GM18499 (cell line): ENCODE measurements at regions not wholly inside any gene's neighbourhood (a gene's known extent, or its start where the extent isn't known, plus 50 kb on each side); places are given as distances from the start of the nearest gene placed in this dataset.

Experiments
- ATAC-seq: cut with Tn5 transposase; IDR thresholded peaks from one replicate; pipeline ENCODE4 v1.9.1; 2021; ENCODE audit warnings: moderate number of reproducible peaks; ENCODE audit not compliant: insufficient read depth, unreplicated experiment

DNA sequence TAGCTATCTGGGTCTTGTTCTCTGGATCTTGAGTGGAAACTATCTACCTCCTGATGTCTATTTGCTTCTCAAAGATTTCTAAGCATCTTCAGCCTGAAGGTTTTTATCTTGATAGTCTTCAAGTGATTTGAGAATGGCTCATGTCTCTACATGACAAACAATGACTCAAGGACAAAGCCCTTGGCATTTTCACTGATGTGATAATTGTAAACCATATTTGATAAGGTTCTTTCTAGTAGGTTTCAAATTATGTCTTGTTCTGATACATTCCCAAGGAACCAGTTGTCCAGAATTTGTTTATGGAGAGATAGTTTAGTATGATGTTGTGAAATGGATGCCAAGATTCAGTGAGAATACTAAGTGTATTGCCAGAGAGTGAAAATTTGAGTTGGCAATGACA, 1079.3 kb upstream of the CDH9 start:
- no peak for ATAC-seq

GRCh38 chr5:28117273-28117672, 1078.9 kb upstream of the CDH9 start:
- no peak for ATAC-seq

DNA sequence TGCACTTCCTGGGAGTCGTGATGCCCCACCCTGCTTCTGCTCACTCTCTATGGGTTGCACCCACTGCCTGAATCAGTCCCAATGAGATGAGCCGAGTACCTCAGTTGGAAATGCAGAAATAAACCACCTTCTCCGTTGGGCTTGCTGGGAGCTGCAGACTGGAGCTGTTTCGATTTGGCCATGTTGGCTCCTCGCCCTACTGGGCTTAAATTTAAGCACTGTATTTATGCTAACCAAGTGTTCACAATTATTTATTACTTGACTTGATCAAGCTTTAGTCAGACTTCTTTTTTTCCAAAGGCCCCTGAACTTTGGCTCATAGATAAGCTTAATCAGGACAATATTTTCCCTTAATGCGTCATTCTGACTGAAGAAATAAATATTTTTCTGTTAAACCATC, 1072.4 kb upstream of the CDH9 start:
- ATAC-seq, result no peak

- ATAC-seq, result no peak
Measured at GRCh38 chr5:28104080-28104479, 1065.7 kb upstream of the CDH9 start.

- ATAC-seq, result no peak
Measured at GRCh38 chr5:28084069-28084468, 1045.7 kb upstream of the CDH9 start.

DNA sequence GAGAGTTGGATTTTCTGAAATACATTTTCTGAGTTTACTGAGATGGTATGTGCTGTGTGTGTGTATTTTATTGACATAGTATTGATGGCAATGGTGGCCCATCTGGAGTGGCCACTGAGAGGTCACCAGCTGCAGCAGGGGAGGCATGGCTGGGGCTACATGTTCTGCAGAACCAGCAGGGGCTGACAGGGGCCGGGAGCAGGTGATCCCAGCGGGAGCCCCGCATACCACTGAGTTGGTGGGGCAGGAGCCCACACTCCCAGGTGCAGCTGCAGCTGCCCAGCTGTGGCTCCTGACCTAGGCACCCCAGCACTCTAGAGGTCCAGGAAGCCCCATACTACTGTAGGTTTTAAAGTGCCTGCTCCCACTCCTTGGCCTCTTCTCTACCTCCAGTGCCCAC, 1044.2 kb upstream of the CDH9 start:
- no peak for ATAC-seq

DNA sequence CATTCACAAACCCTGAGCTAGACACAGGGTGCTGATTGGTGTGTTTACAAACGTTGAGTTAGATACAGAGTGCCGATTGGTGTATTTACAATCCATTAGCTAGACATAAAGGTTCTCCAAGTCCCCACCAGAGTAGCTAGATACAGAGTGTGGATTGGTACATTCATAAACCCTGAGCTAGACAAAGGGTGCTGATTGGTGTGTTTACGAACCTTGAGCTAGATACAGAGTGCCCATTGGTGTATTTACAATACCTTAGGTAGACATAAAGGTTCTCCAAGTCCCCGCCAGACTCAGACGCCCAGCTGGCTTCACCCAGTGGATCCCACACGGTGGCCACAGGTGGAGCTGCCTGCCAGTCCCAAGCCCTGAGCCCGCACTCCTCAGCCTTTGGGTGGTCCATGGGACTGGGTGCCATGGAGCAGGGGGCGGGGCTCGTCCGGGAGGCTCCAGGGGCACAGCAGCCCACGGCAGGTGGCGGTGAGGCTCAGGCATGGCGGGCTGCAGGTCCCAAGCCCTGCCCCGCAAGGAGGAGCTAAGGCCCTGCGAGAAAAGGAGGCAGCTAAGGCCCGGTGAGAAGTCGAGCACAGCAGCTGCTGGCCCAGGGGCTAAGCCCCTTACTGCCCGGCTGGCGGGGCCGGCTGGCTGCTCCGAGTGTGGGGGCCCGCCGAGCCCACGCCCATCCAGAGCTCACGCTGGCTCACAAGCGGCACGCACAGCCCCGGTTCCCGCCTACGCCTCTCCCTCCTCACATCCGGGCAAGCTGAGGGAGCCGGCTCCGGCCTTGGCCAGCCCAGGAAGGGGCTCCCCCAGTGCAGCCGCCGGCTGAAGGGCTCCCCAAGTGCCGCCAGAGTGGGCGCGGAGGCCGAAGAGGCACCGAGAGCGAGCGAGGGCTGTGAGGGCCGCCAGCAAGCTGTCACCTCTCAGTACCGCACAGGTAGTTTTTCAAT, 1039.2 kb upstream of the CDH9 start:
- no peak for ATAC-seq

- ATAC-seq, result no peak
Measured at GRCh38 chr5:28066856-28067255, 1028.5 kb upstream of the CDH9 start.

DNA sequence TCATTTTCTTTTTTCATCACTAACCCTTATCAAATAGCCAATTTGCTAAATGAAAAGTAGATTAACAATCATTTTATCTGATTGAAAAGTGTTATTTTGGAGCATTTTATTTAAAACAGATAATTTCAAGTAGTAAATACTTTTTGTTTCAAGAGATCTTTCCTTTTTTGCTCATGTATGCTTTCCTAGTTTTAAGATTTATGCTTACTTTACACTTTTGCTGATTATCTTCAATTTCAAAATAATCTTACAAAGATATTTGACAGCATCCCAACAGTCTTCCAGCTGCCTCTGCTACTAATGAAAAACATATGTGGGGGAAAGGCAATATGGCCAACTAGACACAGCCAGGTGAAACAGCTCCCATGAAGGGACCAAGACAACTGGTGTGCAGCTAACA, 1027.3 kb upstream of the CDH9 start:
- no peak for ATAC-seq

GRCh38 chr5:28046596-28046995, 1008.2 kb upstream of the CDH9 start:
- ATAC-seq, result no peak

GRCh38 chr5:28027851-28028250, 989.5 kb upstream of the CDH9 start:
- no peak for ATAC-seq

DNA sequence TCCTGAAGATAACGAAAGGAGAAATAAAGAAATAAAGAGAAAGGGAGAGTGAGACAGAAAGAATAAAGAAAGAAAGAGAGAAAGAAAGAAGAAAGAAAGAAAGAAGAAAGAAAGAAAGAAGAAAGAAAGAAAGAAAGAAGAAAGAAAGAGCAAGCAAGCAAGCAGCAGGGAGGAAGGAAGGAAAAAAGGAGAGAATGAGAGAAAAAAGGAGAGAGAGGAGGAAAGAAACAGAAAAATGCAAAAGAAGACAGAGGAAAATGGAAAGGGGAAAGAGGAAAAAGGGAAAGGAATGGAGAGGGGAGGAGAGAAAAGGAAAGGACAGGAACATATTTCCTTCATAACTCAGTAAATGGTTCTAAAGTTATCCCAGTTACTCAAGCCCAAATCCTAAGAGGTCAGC, 978.8 kb upstream of the CDH9 start:
- no peak for ATAC-seq

- no peak for ATAC-seq
Measured at GRCh38 chr5:28014779-28015178, 976.4 kb upstream of the CDH9 start.

DNA sequence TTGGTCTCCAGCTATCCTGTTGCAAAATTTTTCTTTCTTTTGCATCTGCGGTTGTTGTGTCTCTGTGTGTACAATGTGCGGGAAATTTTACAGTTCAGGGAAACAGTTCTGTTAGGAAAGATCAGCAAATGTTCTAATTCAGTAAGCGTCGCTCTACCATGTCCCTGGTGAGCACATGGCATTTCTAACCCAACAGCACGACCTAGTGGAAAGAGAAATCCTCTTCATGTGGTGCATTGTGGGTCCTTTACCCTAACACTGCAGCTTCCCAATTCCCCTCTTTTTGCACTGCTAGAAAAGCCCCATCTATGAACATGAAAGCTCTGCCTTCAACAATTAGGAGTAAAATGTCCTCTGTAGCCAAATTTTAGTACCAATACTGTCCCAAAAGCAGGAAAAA, 974.2 kb upstream of the CDH9 start:
- no peak for ATAC-seq

- ATAC-seq, result no peak
Measured at GRCh38 chr5:28009576-28009975, 971.2 kb upstream of the CDH9 start.

GRCh38 chr5:27996665-27997064, 958.3 kb upstream of the CDH9 start:
- no peak for ATAC-seq

DNA sequence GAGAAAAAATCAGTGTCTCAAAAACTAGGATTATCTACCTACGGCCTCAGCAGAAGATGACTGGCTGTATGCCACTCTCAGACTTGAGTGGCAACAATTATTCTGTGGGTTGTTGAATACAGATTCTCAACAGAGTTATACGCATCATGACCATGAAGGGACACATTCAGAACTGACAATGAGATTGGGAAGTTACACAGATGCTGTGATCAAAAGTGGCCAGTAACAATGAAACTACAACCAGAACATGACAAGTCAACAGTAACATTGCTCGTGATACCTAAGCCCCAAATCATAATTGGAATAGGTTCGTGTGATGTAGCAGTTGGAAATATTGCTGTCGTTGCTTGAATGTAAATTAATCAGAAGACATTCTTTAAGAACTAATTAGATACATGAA, 957.5 kb upstream of the CDH9 start:
- no peak for ATAC-seq

DNA sequence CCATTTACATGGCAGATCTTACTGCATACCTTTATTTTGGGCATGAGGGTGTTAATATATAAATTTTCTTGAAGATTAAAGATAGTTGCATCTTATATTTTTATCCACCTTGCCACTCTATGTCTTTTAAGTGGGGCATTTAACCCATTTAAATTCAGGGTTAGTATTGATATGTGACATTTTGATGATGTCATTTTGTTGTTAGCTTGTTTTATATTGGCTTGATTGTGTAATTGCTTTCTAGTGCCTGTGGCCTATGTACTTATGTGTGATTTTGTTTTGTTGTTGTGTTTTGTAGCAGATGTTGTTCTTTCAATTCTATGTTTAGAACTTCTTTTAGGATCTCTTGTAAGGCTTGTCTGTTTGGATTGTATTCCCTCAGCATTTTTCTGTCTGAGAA, 939.9 kb upstream of the CDH9 start:
- ATAC-seq, result no peak

DNA sequence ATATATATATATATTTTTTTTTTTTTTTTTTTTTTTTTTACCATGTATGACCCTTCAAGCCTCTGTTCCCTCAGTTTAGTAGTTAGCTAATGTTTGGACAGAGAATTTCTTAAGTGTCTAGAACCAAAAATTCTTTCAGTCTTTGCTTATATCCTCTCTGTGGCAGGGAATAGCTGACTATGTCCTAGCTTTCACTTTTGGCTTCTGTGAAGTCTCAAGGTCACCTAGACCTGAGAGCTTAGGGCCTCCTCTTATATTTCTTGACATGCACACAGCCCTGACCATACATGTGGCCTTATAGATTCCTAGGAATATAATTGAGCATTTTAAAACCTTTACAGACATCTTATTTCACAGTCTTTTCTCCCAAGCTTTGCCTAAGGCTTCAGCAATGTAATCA, 930.8 kb upstream of the CDH9 start:
- no peak for ATAC-seq

DNA sequence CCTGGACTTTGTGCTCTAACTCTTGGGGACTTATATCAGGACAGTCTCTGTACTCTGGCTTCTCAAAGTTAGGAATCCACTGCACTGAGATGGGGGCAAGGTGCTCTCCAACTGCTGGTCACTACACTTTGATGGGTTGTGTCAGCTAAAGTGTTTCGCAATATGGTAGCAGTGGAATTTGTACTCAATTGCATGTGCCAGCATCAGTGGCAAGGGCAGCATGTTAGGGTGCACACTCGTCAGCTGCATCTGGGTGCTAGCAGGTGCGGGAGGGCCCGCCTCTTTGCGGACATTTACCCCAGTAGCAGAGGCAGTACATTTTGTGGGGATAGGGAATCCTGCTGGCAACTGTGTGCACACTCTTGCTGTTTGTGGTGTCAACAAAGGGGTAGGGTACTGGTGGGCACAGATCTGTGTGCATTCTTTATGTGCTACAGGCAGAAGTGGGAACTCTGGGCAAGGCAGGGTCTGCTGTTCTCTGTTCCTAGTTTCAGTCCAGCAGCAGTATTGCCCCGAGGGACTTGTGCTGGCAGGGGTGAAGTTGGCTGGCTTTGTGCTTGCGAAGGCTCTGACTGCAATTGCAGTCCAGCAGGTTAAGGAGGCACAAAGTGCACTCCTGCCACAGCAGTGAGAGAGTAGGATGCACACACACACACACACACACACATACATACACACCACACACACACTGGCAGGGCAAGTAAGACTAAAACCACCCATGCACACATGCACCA, 924.8 kb upstream of the CDH9 start:
- ATAC-seq, result no peak

DNA sequence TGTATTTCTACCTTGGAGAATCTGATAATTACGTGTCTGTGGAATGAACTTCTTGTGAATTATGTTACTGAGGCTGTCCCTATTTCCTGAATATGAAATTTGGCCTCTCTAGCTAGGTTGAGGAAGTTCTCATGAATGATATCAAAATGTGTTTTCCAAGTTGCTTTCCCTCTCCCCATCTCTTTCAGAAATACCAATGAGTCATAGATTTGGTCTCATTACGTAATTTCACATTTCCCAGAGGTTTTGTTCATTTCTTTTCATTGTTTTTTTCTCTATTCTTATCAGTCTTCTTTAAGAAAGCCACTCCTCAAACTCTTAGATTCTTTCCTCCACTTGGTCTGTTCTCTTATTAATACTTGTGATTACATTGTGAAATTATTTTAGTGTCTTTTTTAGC, 923.8 kb upstream of the CDH9 start:
- ATAC-seq, result no peak

- no peak for ATAC-seq
Measured at GRCh38 chr5:27947088-27947487, 908.7 kb upstream of the CDH9 start.
